ENCODE measurements at regions not wholly inside any gene's neighbourhood (a gene's known extent, or its start where the extent isn't known, plus 50 kb on each side); places are given as distances from the start of the nearest gene placed in this dataset.

DNA sequence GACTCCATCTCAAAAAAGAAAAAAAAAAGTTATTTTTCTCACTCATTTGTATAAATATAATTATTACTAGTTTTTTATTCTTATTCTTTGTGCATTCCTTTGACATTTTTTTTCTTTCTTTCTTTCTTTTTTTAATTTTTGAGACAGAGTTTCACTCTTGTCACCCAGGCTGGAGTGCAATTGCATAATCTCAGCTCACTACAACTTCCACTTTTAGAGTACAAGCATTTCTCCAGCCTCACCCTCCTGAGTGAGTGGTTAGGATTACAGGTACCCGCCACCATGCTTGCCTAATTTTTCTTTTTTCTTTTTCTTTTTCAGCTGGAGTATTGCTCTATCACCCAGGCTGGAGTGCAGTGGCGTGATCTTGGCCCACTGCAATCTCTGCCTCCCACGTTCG is 51.4 kb upstream of the JARID2 start:
- TF ChIP-seq, protein P1, sequence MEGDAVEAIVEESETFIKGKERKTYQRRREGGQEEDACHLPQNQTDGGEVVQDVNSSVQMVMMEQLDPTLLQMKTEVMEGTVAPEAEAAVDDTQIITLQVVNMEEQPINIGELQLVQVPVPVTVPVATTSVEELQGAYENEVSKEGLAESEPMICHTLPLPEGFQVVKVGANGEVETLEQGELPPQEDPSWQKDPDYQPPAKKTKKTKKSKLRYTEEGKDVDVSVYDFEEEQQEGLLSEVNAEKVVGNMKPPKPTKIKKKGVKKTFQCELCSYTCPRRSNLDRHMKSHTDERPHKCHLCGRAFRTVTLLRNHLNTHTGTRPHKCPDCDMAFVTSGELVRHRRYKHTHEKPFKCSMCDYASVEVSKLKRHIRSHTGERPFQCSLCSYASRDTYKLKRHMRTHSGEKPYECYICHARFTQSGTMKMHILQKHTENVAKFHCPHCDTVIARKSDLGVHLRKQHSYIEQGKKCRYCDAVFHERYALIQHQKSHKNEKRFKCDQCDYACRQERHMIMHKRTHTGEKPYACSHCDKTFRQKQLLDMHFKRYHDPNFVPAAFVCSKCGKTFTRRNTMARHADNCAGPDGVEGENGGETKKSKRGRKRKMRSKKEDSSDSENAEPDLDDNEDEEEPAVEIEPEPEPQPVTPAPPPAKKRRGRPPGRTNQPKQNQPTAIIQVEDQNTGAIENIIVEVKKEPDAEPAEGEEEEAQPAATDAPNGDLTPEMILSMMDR (IDR thresholded peaks at IDR 0.05; ENCODE audit: low read length) = no peak
- no peak for TF ChIP-seq EZH2 (optimal IDR thresholded peaks at IDR 0.05; ENCODE audit: low read depth, low read length)

Measured in MM.1S (cell line).